ENCODE measurements at regions not wholly inside any gene's neighbourhood (a gene's known extent, or its start where the extent isn't known, plus 50 kb on each side); places are given as distances from the start of the nearest gene placed in this dataset.

DNA sequence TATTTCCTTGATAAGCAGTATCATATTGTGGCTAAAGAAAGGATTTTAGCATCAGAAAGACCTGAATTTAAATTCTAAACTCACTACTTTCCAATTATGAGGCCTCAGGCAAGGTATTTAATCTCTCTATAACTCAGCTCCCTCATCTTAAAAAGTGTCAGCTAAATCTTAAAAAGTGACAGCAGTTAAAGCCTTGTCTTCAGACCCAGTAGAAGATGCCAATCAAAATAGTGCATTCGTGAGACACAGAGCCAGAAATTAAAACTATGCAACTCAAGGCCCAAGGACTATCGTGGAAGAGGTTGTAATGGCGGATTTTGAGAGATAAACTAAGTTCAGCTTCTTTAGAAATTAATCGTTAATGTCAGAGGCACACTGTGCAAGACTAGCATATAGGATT, 677.5 kb upstream of the BRINP3 start:
- Mint-ChIP-seq H3K27me3 (ENCODE audit: low read depth) (no peaks in the 10 kb centered on the region), H3K27ac (ENCODE audit: unreplicated experiment) (no peak overlapping the region), H3K4me3 (no peak overlapping the region), H3K36me3 (ENCODE audit: low read depth) (no peaks in the 10 kb centered on the region), H3K4me1 (no peaks in the 10 kb centered on the region), H3K9me3 (no peaks in the 10 kb centered on the region)
- TF ChIP-seq, protein P1, sequence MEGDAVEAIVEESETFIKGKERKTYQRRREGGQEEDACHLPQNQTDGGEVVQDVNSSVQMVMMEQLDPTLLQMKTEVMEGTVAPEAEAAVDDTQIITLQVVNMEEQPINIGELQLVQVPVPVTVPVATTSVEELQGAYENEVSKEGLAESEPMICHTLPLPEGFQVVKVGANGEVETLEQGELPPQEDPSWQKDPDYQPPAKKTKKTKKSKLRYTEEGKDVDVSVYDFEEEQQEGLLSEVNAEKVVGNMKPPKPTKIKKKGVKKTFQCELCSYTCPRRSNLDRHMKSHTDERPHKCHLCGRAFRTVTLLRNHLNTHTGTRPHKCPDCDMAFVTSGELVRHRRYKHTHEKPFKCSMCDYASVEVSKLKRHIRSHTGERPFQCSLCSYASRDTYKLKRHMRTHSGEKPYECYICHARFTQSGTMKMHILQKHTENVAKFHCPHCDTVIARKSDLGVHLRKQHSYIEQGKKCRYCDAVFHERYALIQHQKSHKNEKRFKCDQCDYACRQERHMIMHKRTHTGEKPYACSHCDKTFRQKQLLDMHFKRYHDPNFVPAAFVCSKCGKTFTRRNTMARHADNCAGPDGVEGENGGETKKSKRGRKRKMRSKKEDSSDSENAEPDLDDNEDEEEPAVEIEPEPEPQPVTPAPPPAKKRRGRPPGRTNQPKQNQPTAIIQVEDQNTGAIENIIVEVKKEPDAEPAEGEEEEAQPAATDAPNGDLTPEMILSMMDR (conservative IDR thresholded peaks at IDR 0.05): no peak
- DNase-seq (ENCODE audit: low read depth, low spot score): no peak

GRCh38 chr1:191160837-191161236, 683.2 kb upstream of the BRINP3 start:
- no peak overlapping the region for H3K4me3 Mint-ChIP-seq
- H3K9me3 Mint-ChIP-seq: peaks cover 4% of the 10 kb centered on the region
- no peak for DNase-seq (ENCODE audit: low read depth, low spot score)
- no peak overlapping the region for H3K27ac Mint-ChIP-seq (ENCODE audit: unreplicated experiment)
- H3K4me1 Mint-ChIP-seq: no peaks in the 10 kb centered on the region
- H3K36me3 Mint-ChIP-seq (ENCODE audit: low read depth): no peaks in the 10 kb centered on the region
- TF ChIP-seq, protein P1 (conservative IDR thresholded peaks at IDR 0.05): no peak
- no peaks in the 10 kb centered on the region for H3K27me3 Mint-ChIP-seq (ENCODE audit: low read depth)

- Mint-ChIP-seq H3K9me3 (peaks cover 4% of the 10 kb centered on the region), H3K4me1 (no peaks in the 10 kb centered on the region), H3K4me3 (no peak overlapping the region), H3K27me3 (ENCODE audit: low read depth) (no peaks in the 10 kb centered on the region), H3K36me3 (ENCODE audit: low read depth) (no peaks in the 10 kb centered on the region), H3K27ac (ENCODE audit: unreplicated experiment) (no peak overlapping the region)
- TF ChIP-seq, protein P1 (conservative IDR thresholded peaks at IDR 0.05): no peak
- no peak for DNase-seq (ENCODE audit: low read depth, low spot score)
Observed at GRCh38 chr1:191162762-191163161, 685.1 kb upstream of the BRINP3 start.

- TF ChIP-seq, protein P1 (conservative IDR thresholded peaks at IDR 0.05): no peak
- no peaks in the 10 kb centered on the region for H3K36me3 Mint-ChIP-seq (ENCODE audit: low read depth)
- DNase-seq (ENCODE audit: low read depth, low spot score): no peak
- H3K4me3 Mint-ChIP-seq: no peak overlapping the region
- no peaks in the 10 kb centered on the region for H3K27me3 Mint-ChIP-seq (ENCODE audit: low read depth)
- no peak overlapping the region for H3K27ac Mint-ChIP-seq (ENCODE audit: unreplicated experiment)
- H3K9me3 Mint-ChIP-seq: peaks cover 4% of the 10 kb centered on the region
- H3K4me1 Mint-ChIP-seq: no peaks in the 10 kb centered on the region
Observed at GRCh38 chr1:191163621-191164020, 686.0 kb upstream of the BRINP3 start.

DNA sequence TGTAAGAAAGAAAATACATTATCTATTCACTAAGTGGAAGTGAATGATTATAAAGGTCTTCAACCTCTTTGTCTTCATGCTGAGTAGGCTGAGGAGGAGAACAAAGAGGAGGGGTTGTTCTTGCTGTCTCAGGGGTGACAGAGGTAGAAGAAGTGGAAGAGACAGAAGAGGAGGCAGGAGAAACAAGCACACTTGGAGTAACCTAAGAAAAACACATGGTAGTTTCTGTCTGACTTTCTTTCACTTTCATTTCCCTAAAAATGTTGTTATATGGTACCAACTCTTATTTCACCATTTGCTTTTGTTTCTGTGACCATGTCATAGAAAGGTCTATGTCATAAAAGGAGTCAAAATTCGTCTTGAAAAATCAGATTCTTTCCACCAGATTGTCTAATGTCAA, 696.6 kb upstream of the BRINP3 start:
- no peak overlapping the region for H3K4me3 Mint-ChIP-seq
- no peak overlapping the region for H3K27ac Mint-ChIP-seq (ENCODE audit: unreplicated experiment)
- H3K27me3 Mint-ChIP-seq (ENCODE audit: low read depth): no peaks in the 10 kb centered on the region
- DNase-seq (ENCODE audit: low read depth, low spot score): no peak
- TF ChIP-seq, protein P1 (conservative IDR thresholded peaks at IDR 0.05): no peak
- peaks cover 19% of the 10 kb centered on the region for H3K4me1 Mint-ChIP-seq
- H3K9me3 Mint-ChIP-seq: peaks cover 6% of the 10 kb centered on the region
- no peaks in the 10 kb centered on the region for H3K36me3 Mint-ChIP-seq (ENCODE audit: low read depth)

GRCh38 chr1:191176131-191176530, 698.5 kb upstream of the BRINP3 start:
- TF ChIP-seq, protein P1 (conservative IDR thresholded peaks at IDR 0.05): no peak
- no peaks in the 10 kb centered on the region for H3K36me3 Mint-ChIP-seq (ENCODE audit: low read depth)
- H3K27me3 Mint-ChIP-seq (ENCODE audit: low read depth): no peaks in the 10 kb centered on the region
- H3K9me3 Mint-ChIP-seq: peaks cover 6% of the 10 kb centered on the region
- H3K4me1 Mint-ChIP-seq: peaks cover 19% of the 10 kb centered on the region
- no peak overlapping the region for H3K27ac Mint-ChIP-seq (ENCODE audit: unreplicated experiment)
- H3K4me3 Mint-ChIP-seq: no peak overlapping the region
- DNase-seq (ENCODE audit: low read depth, low spot score): no peak

Data from neural crest cell (in vitro differentiated cells).